ENCODE measurements at regions not wholly inside any gene's neighbourhood (a gene's known extent, or its start where the extent isn't known, plus 50 kb on each side); places are given as distances from the start of the nearest gene placed in this dataset.

DNA sequence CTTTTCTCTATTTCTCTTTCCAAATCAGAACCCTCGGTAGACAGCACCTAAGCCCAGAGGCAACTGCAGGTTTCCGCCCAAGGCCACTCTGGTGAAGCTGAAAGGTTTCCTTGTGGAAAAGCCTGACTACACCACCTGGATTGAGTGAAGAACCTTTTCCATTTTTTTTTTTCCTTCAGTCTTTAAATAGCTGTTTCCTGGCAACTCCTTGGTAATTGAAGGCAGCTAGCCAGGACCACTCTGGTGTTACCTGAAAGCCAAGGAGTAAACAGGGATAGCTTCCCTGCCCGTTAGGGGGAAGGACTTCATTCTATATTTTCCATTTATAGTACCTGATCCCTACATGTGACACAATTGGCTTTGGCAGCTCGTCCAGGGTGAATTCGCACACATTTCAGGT is 1238.4 kb downstream of the GRIK2 start:
- DNase-seq (ENCODE audit: low spot score in 2 of 2) = no peak
- Histone ChIP-seq H3K9me3 (peaks cover 0 to under 1% (median 0%) of the 10 kb centered on the region in 4 donors), H3K27ac (no peak overlapping the region), H3K27me3 (no peaks in the 10 kb centered on the region), H3K4me1 (no peaks in the 10 kb centered on the region), H3K4me3 (no peak overlapping the region), H3K36me3 (no peaks in the 10 kb centered on the region)
- TF ChIP-seq, protein P1, sequence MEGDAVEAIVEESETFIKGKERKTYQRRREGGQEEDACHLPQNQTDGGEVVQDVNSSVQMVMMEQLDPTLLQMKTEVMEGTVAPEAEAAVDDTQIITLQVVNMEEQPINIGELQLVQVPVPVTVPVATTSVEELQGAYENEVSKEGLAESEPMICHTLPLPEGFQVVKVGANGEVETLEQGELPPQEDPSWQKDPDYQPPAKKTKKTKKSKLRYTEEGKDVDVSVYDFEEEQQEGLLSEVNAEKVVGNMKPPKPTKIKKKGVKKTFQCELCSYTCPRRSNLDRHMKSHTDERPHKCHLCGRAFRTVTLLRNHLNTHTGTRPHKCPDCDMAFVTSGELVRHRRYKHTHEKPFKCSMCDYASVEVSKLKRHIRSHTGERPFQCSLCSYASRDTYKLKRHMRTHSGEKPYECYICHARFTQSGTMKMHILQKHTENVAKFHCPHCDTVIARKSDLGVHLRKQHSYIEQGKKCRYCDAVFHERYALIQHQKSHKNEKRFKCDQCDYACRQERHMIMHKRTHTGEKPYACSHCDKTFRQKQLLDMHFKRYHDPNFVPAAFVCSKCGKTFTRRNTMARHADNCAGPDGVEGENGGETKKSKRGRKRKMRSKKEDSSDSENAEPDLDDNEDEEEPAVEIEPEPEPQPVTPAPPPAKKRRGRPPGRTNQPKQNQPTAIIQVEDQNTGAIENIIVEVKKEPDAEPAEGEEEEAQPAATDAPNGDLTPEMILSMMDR (IDR thresholded peaks at IDR 0.05) = no peak
- TF ChIP-seq POLR2A (IDR thresholded peaks at IDR 0.05) (no peak), EP300 (IDR thresholded peaks at IDR 0.05) (no peak)
- WGBS, 2 donors = 83 to 89% methylated on average over 5 of the region's 5 CpGs

DNA sequence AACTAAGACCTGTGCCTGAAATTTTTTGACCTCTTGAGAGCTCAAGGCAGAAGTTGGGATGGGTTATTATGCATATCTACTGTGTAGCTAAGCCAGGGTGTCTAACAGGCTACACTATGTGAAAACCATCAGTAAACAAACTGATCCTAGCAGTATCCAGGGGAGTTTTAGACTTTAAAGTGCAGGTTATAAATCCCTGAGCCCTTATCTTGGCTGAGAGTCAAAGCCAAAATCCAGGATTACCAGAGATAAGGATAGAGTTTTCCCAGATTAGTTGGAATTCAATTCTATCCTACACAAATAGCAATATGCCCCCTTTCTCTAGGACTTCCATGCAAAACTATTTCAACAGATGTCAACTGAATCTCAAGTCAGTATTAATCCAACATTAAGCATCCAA is 1229.7 kb downstream of the GRIK2 start:
- no peaks in the 10 kb centered on the region for H3K36me3 ChIP-seq
- no peak overlapping the region for H3K27ac ChIP-seq
- no peaks in the 10 kb centered on the region for H3K4me1 ChIP-seq
- DNase-seq (ENCODE audit: low spot score in 2 of 2) = no peak
- H3K4me3 ChIP-seq = no peak overlapping the region
- H3K27me3 ChIP-seq = no peaks in the 10 kb centered on the region
- TF ChIP-seq, protein P1 (IDR thresholded peaks at IDR 0.05) = no peak
- TF ChIP-seq POLR2A (IDR thresholded peaks at IDR 0.05) (no peak), EP300 (IDR thresholded peaks at IDR 0.05) (no peak)
- H3K9me3 ChIP-seq = no peaks in the 10 kb centered on the region

DNA sequence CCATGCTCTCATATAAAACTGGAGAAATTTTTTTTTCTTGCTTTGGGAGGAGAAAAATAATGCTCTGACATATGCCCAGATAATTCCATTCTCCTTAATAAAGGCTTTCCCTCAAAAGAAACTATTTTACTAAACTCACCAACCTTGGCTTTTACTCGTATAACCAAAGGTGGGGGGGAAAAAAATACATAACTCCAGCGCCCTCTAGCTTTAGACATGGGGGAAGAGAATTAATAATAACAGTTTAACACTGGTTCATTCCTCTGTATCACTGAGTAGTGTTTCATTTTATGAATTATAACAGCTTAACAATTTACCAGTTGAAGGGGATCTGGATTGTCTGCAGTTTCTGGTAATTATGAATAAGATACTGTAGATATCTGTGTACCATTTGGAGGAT is 1226.1 kb downstream of the GRIK2 start:
- DNase-seq (ENCODE audit: low spot score in 2 of 2) = no peak
- no peaks in the 10 kb centered on the region for H3K9me3 ChIP-seq
- H3K36me3 ChIP-seq = no peaks in the 10 kb centered on the region
- no peak overlapping the region for H3K4me3 ChIP-seq
- H3K27ac ChIP-seq = no peak overlapping the region
- TF ChIP-seq EP300 (IDR thresholded peaks at IDR 0.05) (no peak), POLR2A (IDR thresholded peaks at IDR 0.05) (no peak)
- TF ChIP-seq, protein P1 (IDR thresholded peaks at IDR 0.05) = no peak
- H3K27me3 ChIP-seq = no peaks in the 10 kb centered on the region
- WGBS, 2 donors = 0 to 6% methylated on average over 2 of the region's 2 CpGs
- H3K4me1 ChIP-seq = no peaks in the 10 kb centered on the region

DNA sequence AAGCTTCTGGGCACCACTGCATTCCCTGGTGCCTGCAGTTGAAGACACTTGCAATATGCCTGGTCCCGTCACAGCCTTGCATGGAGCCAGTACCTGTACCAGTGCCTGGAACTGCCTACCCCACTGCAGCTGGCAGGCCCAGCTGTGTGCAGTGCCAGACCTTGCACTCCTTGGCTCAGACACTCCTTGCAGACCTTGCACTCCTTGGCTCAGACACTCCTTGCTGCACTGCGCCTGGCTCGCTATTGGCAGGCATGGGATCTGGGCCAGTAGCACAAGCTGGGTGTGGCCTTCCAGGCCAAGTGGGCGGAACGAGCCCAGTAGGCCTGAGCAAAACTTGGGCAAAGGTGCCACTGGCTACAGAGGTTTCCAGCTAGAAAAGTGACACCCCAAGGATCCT is 1189.1 kb downstream of the GRIK2 start:
- peaks cover 0 to 6% (median 0%) of the 10 kb centered on the region in 4 donors for H3K9me3 ChIP-seq
- no peak overlapping the region for H3K4me3 ChIP-seq
- TF ChIP-seq, protein P1 (IDR thresholded peaks at IDR 0.05) = no peak
- TF ChIP-seq EP300 (IDR thresholded peaks at IDR 0.05) = no peak
- no peak for TF ChIP-seq POLR2A (IDR thresholded peaks at IDR 0.05)
- H3K27me3 ChIP-seq = no peaks in the 10 kb centered on the region
- H3K27ac ChIP-seq = no peak overlapping the region
- DNase-seq (ENCODE audit: low spot score in 2 of 2) = no peak
- 84 to 88% methylated on average over 3 to 5 of the region's 5 CpGs for WGBS, 2 donors
- no peaks in the 10 kb centered on the region for H3K36me3 ChIP-seq
- H3K4me1 ChIP-seq = no peaks in the 10 kb centered on the region

DNA sequence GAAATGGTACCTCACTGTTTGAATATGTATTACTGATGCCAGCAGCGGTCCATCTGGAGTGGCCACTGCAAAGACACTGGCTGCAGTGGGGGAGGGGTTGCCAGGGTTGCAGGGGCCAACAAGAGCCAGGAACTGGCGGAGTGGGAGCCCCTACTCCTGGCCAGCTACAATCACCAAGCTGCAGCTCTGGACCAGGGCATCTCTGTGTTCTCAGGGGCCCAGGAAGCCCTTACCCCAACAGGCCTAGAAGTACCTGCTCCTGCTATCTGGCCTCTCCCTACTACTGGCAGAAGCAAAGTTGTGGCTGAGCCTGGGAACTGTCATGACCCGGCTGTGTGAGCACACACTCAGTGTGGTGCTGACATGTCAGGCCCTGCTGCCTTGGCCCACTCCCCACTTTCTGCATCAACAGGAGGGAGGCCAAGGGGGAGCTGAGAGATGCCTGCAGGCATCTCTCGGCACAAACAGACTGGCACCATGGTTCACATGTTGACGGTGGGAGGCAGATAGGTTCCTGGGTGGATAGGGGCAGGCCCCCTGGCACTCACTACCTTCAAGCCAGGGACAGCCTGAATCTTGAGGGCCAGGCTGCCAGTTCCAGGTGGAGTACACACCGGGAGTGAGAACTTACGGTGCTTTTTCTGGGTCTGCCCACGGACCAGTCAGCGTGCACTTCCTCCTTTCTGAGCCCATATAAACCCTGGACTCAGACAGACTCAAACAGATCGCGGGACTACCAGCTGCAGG is 1188.0 kb downstream of the GRIK2 start:
- H3K4me3 ChIP-seq = no peak overlapping the region
- H3K27ac ChIP-seq = no peak overlapping the region
- 90 to 94% methylated on average over 9 of the region's 11 CpGs for WGBS, 2 donors
- TF ChIP-seq EP300 (IDR thresholded peaks at IDR 0.05) = no peak
- TF ChIP-seq, protein P1 (IDR thresholded peaks at IDR 0.05) = no peak
- no peak for TF ChIP-seq POLR2A (IDR thresholded peaks at IDR 0.05)
- peaks cover 0 to 6% (median 0%) of the 10 kb centered on the region in 4 donors for H3K9me3 ChIP-seq
- no peaks in the 10 kb centered on the region for H3K36me3 ChIP-seq
- no peak for DNase-seq (ENCODE audit: low spot score in 2 of 2)
- H3K27me3 ChIP-seq = no peaks in the 10 kb centered on the region
- no peaks in the 10 kb centered on the region for H3K4me1 ChIP-seq

All from tibial nerve (tissue), 4 donors.